Loucy (cell line): ENCODE measurements at regions not wholly inside any gene's neighbourhood (a gene's known extent, or its start where the extent isn't known, plus 50 kb on each side); places are given as distances from the start of the nearest gene placed in this dataset.

ENCODE experiments used
- H2AFZ ChIP-seq: fragments of 200-600 bp; sonication (generic); 2 replicates; pipeline ENCODE4 v1.6.0; 2016; ENCODE audit warnings: antibody characterized with exemption, mild to moderate bottlenecking, low read length, moderate library complexity
- H3F3A ChIP-seq: fragments of 200-600 bp; 2 replicates; pipeline ENCODE4 v1.6.0; 2016; ENCODE audit warnings: antibody characterized with exemption, low read depth, mild to moderate bottlenecking
- H3K27me3 ChIP-seq: fragments of 200-600 bp; sonication (generic); 2 replicates; pipeline ENCODE4 v1.6.1; 2014; ENCODE audit warnings: low read length, mild to moderate bottlenecking; ENCODE audit not compliant: insufficient read depth, poor library complexity, severe bottlenecking
- H3K36me3 ChIP-seq: fragments of 200-600 bp; sonication (generic); 2 replicates; pipeline ENCODE4 v1.6.1; 2016; ENCODE audit warnings: low read length; ENCODE audit not compliant: insufficient read depth
- H3K4me1 ChIP-seq: fragments of 200-600 bp; sonication (generic); 2 replicates; pipeline ENCODE4 v1.5.1; 2014; ENCODE audit warnings: low read length, mild to moderate bottlenecking; ENCODE audit not compliant: insufficient read depth, poor library complexity, severe bottlenecking
- H3K4me2 ChIP-seq: fragments of 200-600 bp; sonication (generic); 2 replicates; pipeline ENCODE4 v1.6.0; 2014; ENCODE audit warnings: antibody characterized with exemption, low read length, low read depth, mild to moderate bottlenecking; ENCODE audit not compliant: poor library complexity, severe bottlenecking
- H3K4me3 ChIP-seq: fragments of 200-600 bp; sonication (generic); 2 replicates; pipeline ENCODE4 v1.5.1; 2014; ENCODE audit warnings: low read length, mild to moderate bottlenecking, mixed read lengths; ENCODE audit not compliant: poor library complexity, severe bottlenecking
- H3K79me2 ChIP-seq: fragments of 200-600 bp; sonication (generic); 2 replicates; pipeline ENCODE4 v1.6.1; 2014; ENCODE audit warnings: low read length; ENCODE audit not compliant: insufficient read depth
- H3K9ac ChIP-seq: fragments of 200-600 bp; sonication (generic); 2 replicates; pipeline ENCODE4 v1.6.0; 2014; ENCODE audit warnings: mild to moderate bottlenecking, low read depth, low read length, moderate library complexity; ENCODE audit not compliant: poor library complexity, severe bottlenecking
- H3K9me2 ChIP-seq: fragments of 200-600 bp; sonication (generic); replicated peaks from 2 replicates; pipeline ENCODE4 v1.6.1; 2016; ENCODE audit warnings: low read depth, low read length, mixed read lengths
- H3K9me3 ChIP-seq: fragments of 200-600 bp; sonication (generic); 2 replicates; pipeline ENCODE4 v1.6.1; 2014; ENCODE audit warnings: mild to moderate bottlenecking, antibody characterized with exemption, low read length, low read depth; ENCODE audit not compliant: insufficient read depth
- H4K20me1 ChIP-seq: fragments of 200-600 bp; sonication (generic); 2 replicates; pipeline ENCODE4 v1.6.0; 2014; ENCODE audit warnings: antibody characterized with exemption, low read length, mild to moderate bottlenecking; ENCODE audit not compliant: insufficient read depth, poor library complexity, severe bottlenecking
- EZH2phosphoT487 ChIP-seq: fragments of 200-600 bp; IDR thresholded peaks from 2 replicates; pipeline ENCODE4 v1.6.1; 2018; ENCODE audit warnings: antibody characterized with exemption, mild to moderate bottlenecking, moderate library complexity, borderline replicate concordance
- TF ChIP-seq, protein P1 (sequence below): fragments of 200-600 bp; sonication (generic); conservative IDR thresholded peaks from 2 replicates; pipeline ENCODE4 v1.5.1; 2014; ENCODE audit warnings: mild to moderate bottlenecking, antibody characterized with exemption, low read length

DNA sequence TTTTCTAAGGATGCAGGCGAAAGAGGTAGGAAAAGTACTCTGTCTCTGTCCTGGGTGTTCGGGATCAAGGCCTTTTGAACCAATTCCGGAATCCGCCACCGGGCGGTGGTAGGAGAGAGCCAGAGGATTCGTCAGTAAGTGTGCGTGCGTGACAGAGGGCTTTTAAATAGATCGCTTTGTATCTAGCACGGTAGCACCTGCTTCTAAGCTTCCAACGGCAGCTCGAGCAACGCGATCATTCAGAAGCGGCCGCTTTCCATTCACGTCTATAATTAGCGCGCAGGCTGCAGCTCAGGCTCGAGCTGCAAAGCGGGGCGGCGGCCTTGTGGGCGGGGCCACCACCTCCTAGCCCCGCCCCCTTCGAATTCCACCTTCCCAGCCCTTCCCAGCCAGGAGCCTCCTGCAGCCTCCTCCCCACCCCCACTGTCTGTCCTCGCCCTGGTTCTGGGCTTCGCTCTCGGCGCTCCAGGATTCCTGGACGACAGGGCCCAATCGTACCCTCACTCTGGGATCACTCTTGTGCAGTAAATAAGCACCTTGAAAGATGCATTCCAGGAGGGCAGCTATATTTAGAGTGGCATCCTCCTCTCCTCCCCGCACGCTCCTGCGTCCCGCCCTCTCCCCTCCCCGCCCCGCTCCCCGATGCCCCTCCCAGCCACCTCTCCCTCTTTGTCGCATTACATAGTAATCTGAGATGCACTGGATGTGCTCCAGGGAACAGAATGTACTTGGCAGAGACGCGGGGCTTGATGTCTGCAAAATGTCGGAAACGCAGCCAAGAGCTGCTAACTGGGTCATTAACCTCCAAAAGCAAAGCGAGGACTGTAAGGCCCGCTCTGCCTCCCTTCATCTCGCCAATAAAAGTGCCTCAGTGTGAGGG is 224.1 kb upstream of the TPRG1 start:
- no peak overlapping the region for H2AFZ ChIP-seq
- no peak overlapping the region for H3K4me2 ChIP-seq
- no peaks in the 10 kb centered on the region for H3F3A ChIP-seq
- H4K20me1 ChIP-seq = no peaks in the 10 kb centered on the region
- H3K9me2 ChIP-seq = no peaks in the 10 kb centered on the region
- no peaks in the 10 kb centered on the region for H3K27me3 ChIP-seq
- H3K9me3 ChIP-seq = no peaks in the 10 kb centered on the region
- no peak overlapping the region for H3K4me3 ChIP-seq
- no peak overlapping the region for H3K9ac ChIP-seq
- H3K4me1 ChIP-seq = no peaks in the 10 kb centered on the region
- no peaks in the 10 kb centered on the region for H3K79me2 ChIP-seq
- H3K36me3 ChIP-seq = no peaks in the 10 kb centered on the region
- TF ChIP-seq EZH2phosphoT487 = no peak
- TF ChIP-seq, protein P1, sequence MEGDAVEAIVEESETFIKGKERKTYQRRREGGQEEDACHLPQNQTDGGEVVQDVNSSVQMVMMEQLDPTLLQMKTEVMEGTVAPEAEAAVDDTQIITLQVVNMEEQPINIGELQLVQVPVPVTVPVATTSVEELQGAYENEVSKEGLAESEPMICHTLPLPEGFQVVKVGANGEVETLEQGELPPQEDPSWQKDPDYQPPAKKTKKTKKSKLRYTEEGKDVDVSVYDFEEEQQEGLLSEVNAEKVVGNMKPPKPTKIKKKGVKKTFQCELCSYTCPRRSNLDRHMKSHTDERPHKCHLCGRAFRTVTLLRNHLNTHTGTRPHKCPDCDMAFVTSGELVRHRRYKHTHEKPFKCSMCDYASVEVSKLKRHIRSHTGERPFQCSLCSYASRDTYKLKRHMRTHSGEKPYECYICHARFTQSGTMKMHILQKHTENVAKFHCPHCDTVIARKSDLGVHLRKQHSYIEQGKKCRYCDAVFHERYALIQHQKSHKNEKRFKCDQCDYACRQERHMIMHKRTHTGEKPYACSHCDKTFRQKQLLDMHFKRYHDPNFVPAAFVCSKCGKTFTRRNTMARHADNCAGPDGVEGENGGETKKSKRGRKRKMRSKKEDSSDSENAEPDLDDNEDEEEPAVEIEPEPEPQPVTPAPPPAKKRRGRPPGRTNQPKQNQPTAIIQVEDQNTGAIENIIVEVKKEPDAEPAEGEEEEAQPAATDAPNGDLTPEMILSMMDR = peak; percentile 39

DNA sequence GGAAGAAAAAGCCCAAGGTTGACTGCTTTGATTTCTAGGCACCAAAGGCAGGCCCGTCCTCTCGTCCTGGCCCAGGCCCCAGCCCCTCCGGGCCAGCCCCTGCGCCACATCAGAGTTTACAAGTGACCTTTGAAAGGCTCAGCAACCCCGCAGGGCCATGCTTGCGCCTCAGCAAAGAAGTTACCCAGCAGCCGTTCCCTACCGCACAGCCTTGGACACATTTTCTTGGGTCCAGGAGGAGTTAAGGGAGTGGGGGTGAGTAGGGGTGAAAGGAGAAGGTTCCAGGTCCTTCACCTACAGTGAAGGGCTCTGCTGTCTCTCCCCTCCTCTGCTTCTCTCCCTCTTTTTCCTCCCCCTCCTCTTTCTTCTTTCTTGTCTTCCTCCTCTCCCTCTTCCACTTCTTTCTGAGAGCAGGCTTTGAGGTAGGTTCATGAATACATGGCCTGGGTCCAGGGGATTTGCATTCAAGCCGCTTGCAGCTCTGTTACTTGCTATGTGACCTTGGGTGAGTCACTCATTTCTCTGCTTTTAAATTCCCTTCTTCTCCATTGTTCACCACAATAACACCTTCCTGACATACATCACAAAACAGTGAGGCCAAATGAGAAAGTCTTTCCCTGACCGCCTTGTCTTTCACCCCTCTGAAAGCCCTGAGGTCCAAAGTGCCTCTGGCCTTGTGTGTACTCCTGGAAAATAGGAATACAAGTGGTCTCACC is 223.3 kb upstream of the TPRG1 start:
- H3K4me3 ChIP-seq = no peak overlapping the region
- no peaks in the 10 kb centered on the region for H3K9me2 ChIP-seq
- no peaks in the 10 kb centered on the region for H3K4me1 ChIP-seq
- H3K9me3 ChIP-seq = no peaks in the 10 kb centered on the region
- H3K27me3 ChIP-seq = no peaks in the 10 kb centered on the region
- no peaks in the 10 kb centered on the region for H3F3A ChIP-seq
- no peaks in the 10 kb centered on the region for H3K36me3 ChIP-seq
- no peak overlapping the region for H3K9ac ChIP-seq
- no peak overlapping the region for H3K4me2 ChIP-seq
- no peak overlapping the region for H2AFZ ChIP-seq
- TF ChIP-seq, protein P1 = no peak
- no peak for TF ChIP-seq EZH2phosphoT487
- no peaks in the 10 kb centered on the region for H3K79me2 ChIP-seq
- H4K20me1 ChIP-seq = no peaks in the 10 kb centered on the region

DNA sequence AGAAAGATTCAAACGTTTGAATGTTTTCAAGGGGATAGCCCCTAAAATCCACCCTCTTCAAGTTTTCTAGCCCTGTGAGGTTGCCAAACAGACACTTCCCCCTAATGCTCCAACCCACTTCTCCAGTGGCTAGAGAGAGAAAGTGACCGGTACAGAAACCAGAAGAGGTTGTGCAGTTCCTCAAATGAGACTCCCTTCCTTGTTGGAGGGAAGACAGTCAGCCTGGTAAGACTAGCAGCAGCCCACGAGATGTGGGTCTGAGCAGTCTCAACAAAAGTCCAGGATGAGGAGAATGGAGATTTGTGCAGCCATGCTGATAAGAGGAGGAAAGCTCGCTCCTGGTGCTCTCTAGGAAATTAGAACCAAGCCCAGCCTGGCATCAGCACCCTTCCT is 222.8 kb upstream of the TPRG1 start:
- H3K79me2 ChIP-seq = no peaks in the 10 kb centered on the region
- no peaks in the 10 kb centered on the region for H3K9me3 ChIP-seq
- H3K9me2 ChIP-seq = no peaks in the 10 kb centered on the region
- H3K9ac ChIP-seq = no peak overlapping the region
- H3K4me3 ChIP-seq = no peak overlapping the region
- TF ChIP-seq, protein P1 = no peak
- no peak for TF ChIP-seq EZH2phosphoT487
- H3K27me3 ChIP-seq = no peaks in the 10 kb centered on the region
- H3F3A ChIP-seq = no peaks in the 10 kb centered on the region
- no peak overlapping the region for H2AFZ ChIP-seq
- H3K4me2 ChIP-seq = no peak overlapping the region
- H3K4me1 ChIP-seq = no peaks in the 10 kb centered on the region
- H3K36me3 ChIP-seq = no peaks in the 10 kb centered on the region
- no peaks in the 10 kb centered on the region for H4K20me1 ChIP-seq
